GM21528 (cell line): ENCODE measurements at regions not wholly inside any gene's neighbourhood (a gene's known extent, or its start where the extent isn't known, plus 50 kb on each side); places are given as distances from the start of the nearest gene placed in this dataset.

Experiments
- ATAC-seq: cut with Tn5 transposase; IDR thresholded peaks from one replicate; pipeline ENCODE4 v1.9.1; 2021; ENCODE audit warnings: mild to moderate bottlenecking, moderate library complexity; ENCODE audit not compliant: unreplicated experiment, low FRiP score

GRCh38 chr3:177580437-177580836, 383.2 kb upstream of the TBL1XR1 start:
- ATAC-seq, result no peak

GRCh38 chr3:177585271-177585670, 388.0 kb upstream of the TBL1XR1 start:
- ATAC-seq, result no peak

- no peak for ATAC-seq
These were observed 391.9 kb upstream of the TBL1XR1 start for GRCh38 chr3:177589041-177589650.

GRCh38 chr3:177589911-177590381, 392.7 kb upstream of the TBL1XR1 start:
- ATAC-seq, result peak; percentile 58

- ATAC-seq, result no peak
These were observed 393.5 kb upstream of the TBL1XR1 start for GRCh38 chr3:177590826-177591225.

GRCh38 chr3:177591379-177591778, 394.1 kb upstream of the TBL1XR1 start:
- ATAC-seq, result peak; percentile 77

GRCh38 chr3:177594096-177594495, 396.8 kb upstream of the TBL1XR1 start:
- no peak for ATAC-seq

- no peak for ATAC-seq
These were observed 398.4 kb upstream of the TBL1XR1 start for GRCh38 chr3:177595530-177596188.

- no peak for ATAC-seq
These were observed 399.1 kb upstream of the TBL1XR1 start for GRCh38 chr3:177596248-177596815.

GRCh38 chr3:177596816-177597271, 399.6 kb upstream of the TBL1XR1 start:
- no peak for ATAC-seq

GRCh38 chr3:177597311-177598096, 400.2 kb upstream of the TBL1XR1 start:
- ATAC-seq, result peak; percentile 80

- ATAC-seq, result no peak
These were observed 401.0 kb upstream of the TBL1XR1 start for GRCh38 chr3:177598097-177598833.

- ATAC-seq, result no peak
These were observed 402.0 kb upstream of the TBL1XR1 start for GRCh38 chr3:177599326-177599725.

GRCh38 chr3:177599837-177600236, 402.6 kb upstream of the TBL1XR1 start:
- no peak for ATAC-seq

GRCh38 chr3:177600411-177600810, 403.1 kb upstream of the TBL1XR1 start:
- no peak for ATAC-seq

GRCh38 chr3:177601152-177601551, 403.9 kb upstream of the TBL1XR1 start:
- no peak for ATAC-seq

GRCh38 chr3:177602601-177603147, 405.4 kb upstream of the TBL1XR1 start:
- no peak for ATAC-seq

GRCh38 chr3:177603148-177603603, 405.9 kb upstream of the TBL1XR1 start:
- no peak for ATAC-seq

- no peak for ATAC-seq
These were observed 406.9 kb upstream of the TBL1XR1 start for GRCh38 chr3:177604181-177604580.

GRCh38 chr3:177606891-177607290, 409.6 kb upstream of the TBL1XR1 start:
- ATAC-seq, result no peak
